ENCODE measurements at regions not wholly inside any gene's neighbourhood (a gene's known extent, or its start where the extent isn't known, plus 50 kb on each side); places are given as distances from the start of the nearest gene placed in this dataset.

DNA sequence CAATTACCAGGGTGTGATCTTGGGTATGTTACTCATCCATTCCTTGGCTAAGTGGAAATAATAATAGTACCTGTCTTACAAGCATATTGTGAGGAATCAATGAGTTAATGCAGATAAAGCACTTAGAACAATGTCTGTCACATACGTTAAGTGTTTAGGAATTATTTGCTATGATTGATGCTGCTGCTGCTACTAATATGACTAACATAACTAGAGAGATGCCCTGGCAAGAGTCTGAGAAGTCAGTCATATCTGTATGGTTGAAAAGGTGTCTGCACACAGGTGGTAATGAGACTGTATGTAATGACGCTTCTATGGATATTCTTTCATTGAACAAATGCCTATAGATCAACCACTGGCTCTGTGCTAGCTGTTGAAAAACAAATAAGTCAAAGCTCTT, 100.1 kb upstream of the PCGF5 start:
- TF ChIP-seq, protein P1, sequence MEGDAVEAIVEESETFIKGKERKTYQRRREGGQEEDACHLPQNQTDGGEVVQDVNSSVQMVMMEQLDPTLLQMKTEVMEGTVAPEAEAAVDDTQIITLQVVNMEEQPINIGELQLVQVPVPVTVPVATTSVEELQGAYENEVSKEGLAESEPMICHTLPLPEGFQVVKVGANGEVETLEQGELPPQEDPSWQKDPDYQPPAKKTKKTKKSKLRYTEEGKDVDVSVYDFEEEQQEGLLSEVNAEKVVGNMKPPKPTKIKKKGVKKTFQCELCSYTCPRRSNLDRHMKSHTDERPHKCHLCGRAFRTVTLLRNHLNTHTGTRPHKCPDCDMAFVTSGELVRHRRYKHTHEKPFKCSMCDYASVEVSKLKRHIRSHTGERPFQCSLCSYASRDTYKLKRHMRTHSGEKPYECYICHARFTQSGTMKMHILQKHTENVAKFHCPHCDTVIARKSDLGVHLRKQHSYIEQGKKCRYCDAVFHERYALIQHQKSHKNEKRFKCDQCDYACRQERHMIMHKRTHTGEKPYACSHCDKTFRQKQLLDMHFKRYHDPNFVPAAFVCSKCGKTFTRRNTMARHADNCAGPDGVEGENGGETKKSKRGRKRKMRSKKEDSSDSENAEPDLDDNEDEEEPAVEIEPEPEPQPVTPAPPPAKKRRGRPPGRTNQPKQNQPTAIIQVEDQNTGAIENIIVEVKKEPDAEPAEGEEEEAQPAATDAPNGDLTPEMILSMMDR (IDR thresholded peaks at IDR 0.05) = no peak
- no peak for TF ChIP-seq POLR2AphosphoS5 (IDR thresholded peaks at IDR 0.05)

All from suprapubic skin (tissue), 3 donors.